NT2/D1 (cell line): ENCODE measurements at regions not wholly inside any gene's neighbourhood (a gene's known extent, or its start where the extent isn't known, plus 50 kb on each side); places are given as distances from the start of the nearest gene placed in this dataset.

Experiments used
- SUZ12 ChIP-seq: IDR thresholded peaks from 2 replicates; pipeline ENCODE4 v1.6.1; 2011; ENCODE audit not compliant: insufficient read length, insufficient read depth; ENCODE audit errors: extremely low read depth
- YY1 ChIP-seq: IDR thresholded peaks from 2 replicates; pipeline ENCODE4 v1.6.1; 2011; ENCODE audit not compliant: insufficient read length, insufficient read depth
- ZNF274 ChIP-seq: IDR thresholded peaks from 2 replicates; pipeline ENCODE4 v1.6.1; 2011; ENCODE audit warnings: mild to moderate bottlenecking, low read depth, low read length

- TF ChIP-seq YY1: no peak
- no peak for TF ChIP-seq ZNF274
- no peak for TF ChIP-seq SUZ12
These were observed 175.7 kb downstream of the PMAIP1 start for GRCh38 chr18:60075477-60075876.
